IMR-90 (cell line): ENCODE measurements at regions not wholly inside any gene's neighbourhood (a gene's known extent, or its start where the extent isn't known, plus 50 kb on each side); places are given as distances from the start of the nearest gene placed in this dataset.

Source experiments
- NFE2L2 ChIP-seq: fragments of 150-350 bp; IDR thresholded peaks from 2 replicates; pipeline ENCODE4 v1.6.1; 2016; ENCODE audit warnings: low read depth, mild to moderate bottlenecking, low read length
- POLR2A ChIP-seq: IDR thresholded peaks from 2 replicates; pipeline ENCODE4 v1.6.1; 2012; ENCODE audit warnings: mild to moderate bottlenecking, low read depth, low read length
- RAD21 ChIP-seq: IDR thresholded peaks from 2 replicates; pipeline ENCODE4 v1.6.1; 2012; ENCODE audit warnings: low read length, improper control_type of control experiment
- RFX5 ChIP-seq: IDR thresholded peaks from 2 replicates; pipeline ENCODE4 v1.8.0; 2012; ENCODE audit warnings: low read depth, mild to moderate bottlenecking, low read length, moderate library complexity
- TF ChIP-seq, protein P1 (sequence below): conservative IDR thresholded peaks from 2 replicates; pipeline ENCODE4 v1.5.1; 2012; ENCODE audit warnings: mild to moderate bottlenecking, low read depth, low read length, improper control_type of control experiment

- TF ChIP-seq, protein P1, sequence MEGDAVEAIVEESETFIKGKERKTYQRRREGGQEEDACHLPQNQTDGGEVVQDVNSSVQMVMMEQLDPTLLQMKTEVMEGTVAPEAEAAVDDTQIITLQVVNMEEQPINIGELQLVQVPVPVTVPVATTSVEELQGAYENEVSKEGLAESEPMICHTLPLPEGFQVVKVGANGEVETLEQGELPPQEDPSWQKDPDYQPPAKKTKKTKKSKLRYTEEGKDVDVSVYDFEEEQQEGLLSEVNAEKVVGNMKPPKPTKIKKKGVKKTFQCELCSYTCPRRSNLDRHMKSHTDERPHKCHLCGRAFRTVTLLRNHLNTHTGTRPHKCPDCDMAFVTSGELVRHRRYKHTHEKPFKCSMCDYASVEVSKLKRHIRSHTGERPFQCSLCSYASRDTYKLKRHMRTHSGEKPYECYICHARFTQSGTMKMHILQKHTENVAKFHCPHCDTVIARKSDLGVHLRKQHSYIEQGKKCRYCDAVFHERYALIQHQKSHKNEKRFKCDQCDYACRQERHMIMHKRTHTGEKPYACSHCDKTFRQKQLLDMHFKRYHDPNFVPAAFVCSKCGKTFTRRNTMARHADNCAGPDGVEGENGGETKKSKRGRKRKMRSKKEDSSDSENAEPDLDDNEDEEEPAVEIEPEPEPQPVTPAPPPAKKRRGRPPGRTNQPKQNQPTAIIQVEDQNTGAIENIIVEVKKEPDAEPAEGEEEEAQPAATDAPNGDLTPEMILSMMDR: no peak
- TF ChIP-seq POLR2A: no peak
- no peak for TF ChIP-seq NFE2L2
- no peak for TF ChIP-seq RFX5
- TF ChIP-seq RAD21: no peak
These were observed 86.1 kb upstream of the ARHGAP20 start for GRCh38 chr11:110798201-110798900.
